WTC11 (cell line): ENCODE measurements at regions not wholly inside any gene's neighbourhood (a gene's known extent, or its start where the extent isn't known, plus 50 kb on each side); places are given as distances from the start of the nearest gene placed in this dataset.

Source experiments
- FOXK1 ChIP-seq: sonication (generic); formaldehyde crosslinking; IDR thresholded peaks from 2 replicates; pipeline ENCODE4 v1.8.0; 2022; ENCODE audit warnings: mild to moderate bottlenecking, moderate library complexity, missing genetic modification reagents
- IRF2 ChIP-seq: sonication (generic); formaldehyde crosslinking; IDR thresholded peaks from 2 replicates; pipeline ENCODE4 v1.8.0; 2022; ENCODE audit warnings: low read depth, missing genetic modification reagents, borderline replicate concordance
- SMAD3 ChIP-seq: sonication (generic); formaldehyde crosslinking; IDR thresholded peaks from 2 replicates; pipeline ENCODE4 v1.8.0; 2022; ENCODE audit warnings: missing genetic modification reagents, mild to moderate bottlenecking, borderline replicate concordance
- TEAD1 ChIP-seq: sonication (generic); formaldehyde crosslinking; IDR thresholded peaks from 2 replicates; pipeline ENCODE4 v1.8.0; 2022; ENCODE audit warnings: mild to moderate bottlenecking, missing genetic modification reagents
- TEAD4 ChIP-seq: sonication (generic); formaldehyde crosslinking; IDR thresholded peaks from 2 replicates; pipeline ENCODE4 v1.8.0; 2022; ENCODE audit warnings: mild to moderate bottlenecking, missing genetic modification reagents
- ZNF121 ChIP-seq: sonication (generic); formaldehyde crosslinking; IDR thresholded peaks from 2 replicates; pipeline ENCODE4 v1.8.0; 2023; ENCODE audit warnings: missing genetic modification reagents
- TF ChIP-seq, protein P1 (sequence below): sonication (generic); formaldehyde crosslinking; conservative IDR thresholded peaks from 2 replicates; pipeline ENCODE4 v1.8.1; 2022; ENCODE audit warnings: mild to moderate bottlenecking, missing genetic modification reagents
- TF ChIP-seq, protein P2 (sequence below): sonication (generic); formaldehyde crosslinking; IDR thresholded peaks from 2 replicates; pipeline ENCODE4 v1.8.1; 2023; ENCODE audit warnings: mild to moderate bottlenecking, missing genetic modification reagents, moderate library complexity
- TF ChIP-seq, protein P3 (sequence below): sonication (generic); formaldehyde crosslinking; IDR thresholded peaks from 2 replicates; pipeline ENCODE4 v1.8.1; 2023; ENCODE audit warnings: mild to moderate bottlenecking, missing genetic modification reagents
- TF ChIP-seq, protein P4 (sequence below): fragments of 200-600 bp; IDR thresholded peaks from 2 replicates; pipeline ENCODE4 v1.8.0; 2022; ENCODE audit warnings: antibody characterized with exemption
- TF ChIP-seq, protein P5 (sequence below): sonication (generic); formaldehyde crosslinking; IDR thresholded peaks from 2 replicates; pipeline ENCODE4 v1.8.1; 2023; ENCODE audit warnings: mild to moderate bottlenecking, missing genetic modification reagents, moderate library complexity
- TF ChIP-seq, protein P6 (sequence below): sonication (generic); formaldehyde crosslinking; IDR thresholded peaks from 2 replicates; pipeline ENCODE4 v1.8.1; 2023; ENCODE audit warnings: mild to moderate bottlenecking, missing genetic modification reagents, borderline replicate concordance

DNA sequence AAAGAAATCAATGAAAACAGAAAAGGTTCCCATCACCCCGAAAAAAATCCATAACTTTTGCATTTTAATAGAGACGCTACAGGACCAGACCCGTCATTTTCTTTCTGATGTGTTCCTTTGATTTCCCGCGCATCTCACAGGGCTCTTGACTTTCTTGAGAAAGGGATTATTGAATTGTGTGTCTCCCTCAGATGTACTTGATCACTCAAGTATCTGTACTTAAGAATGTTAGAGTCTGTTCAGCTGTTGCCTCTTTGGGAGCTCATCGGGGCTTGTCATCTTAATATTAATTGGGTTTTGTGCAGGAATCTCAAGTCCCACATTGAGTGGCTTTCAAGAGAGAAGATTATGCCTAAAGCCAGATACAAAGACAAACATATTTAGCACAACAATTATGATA lies 606.4 kb upstream of the SALL1 start:
- TF ChIP-seq, protein P1, sequence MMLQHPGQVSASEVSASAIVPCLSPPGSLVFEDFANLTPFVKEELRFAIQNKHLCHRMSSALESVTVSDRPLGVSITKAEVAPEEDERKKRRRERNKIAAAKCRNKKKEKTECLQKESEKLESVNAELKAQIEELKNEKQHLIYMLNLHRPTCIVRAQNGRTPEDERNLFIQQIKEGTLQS (CRISPR knock-in tag) = no peak
- TF ChIP-seq, protein P2, sequence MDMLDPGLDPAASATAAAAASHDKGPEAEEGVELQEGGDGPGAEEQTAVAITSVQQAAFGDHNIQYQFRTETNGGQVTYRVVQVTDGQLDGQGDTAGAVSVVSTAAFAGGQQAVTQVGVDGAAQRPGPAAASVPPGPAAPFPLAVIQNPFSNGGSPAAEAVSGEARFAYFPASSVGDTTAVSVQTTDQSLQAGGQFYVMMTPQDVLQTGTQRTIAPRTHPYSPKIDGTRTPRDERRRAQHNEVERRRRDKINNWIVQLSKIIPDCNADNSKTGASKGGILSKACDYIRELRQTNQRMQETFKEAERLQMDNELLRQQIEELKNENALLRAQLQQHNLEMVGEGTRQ (CRISPR knock-in tag) = no peak
- TF ChIP-seq FOXK1 (CRISPR knock-in tag) (no peak), IRF2 (CRISPR knock-in tag) (no peak), TEAD4 (CRISPR knock-in tag) (no peak), SMAD3 (CRISPR knock-in tag) (no peak), TEAD1 (CRISPR knock-in tag) (no peak), ZNF121 (no peak)
- TF ChIP-seq, protein P3, sequence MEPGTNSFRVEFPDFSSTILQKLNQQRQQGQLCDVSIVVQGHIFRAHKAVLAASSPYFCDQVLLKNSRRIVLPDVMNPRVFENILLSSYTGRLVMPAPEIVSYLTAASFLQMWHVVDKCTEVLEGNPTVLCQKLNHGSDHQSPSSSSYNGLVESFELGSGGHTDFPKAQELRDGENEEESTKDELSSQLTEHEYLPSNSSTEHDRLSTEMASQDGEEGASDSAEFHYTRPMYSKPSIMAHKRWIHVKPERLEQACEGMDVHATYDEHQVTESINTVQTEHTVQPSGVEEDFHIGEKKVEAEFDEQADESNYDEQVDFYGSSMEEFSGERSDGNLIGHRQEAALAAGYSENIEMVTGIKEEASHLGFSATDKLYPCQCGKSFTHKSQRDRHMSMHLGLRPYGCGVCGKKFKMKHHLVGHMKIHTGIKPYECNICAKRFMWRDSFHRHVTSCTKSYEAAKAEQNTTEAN (CRISPR knock-in tag) = no peak
- TF ChIP-seq, protein P4, sequence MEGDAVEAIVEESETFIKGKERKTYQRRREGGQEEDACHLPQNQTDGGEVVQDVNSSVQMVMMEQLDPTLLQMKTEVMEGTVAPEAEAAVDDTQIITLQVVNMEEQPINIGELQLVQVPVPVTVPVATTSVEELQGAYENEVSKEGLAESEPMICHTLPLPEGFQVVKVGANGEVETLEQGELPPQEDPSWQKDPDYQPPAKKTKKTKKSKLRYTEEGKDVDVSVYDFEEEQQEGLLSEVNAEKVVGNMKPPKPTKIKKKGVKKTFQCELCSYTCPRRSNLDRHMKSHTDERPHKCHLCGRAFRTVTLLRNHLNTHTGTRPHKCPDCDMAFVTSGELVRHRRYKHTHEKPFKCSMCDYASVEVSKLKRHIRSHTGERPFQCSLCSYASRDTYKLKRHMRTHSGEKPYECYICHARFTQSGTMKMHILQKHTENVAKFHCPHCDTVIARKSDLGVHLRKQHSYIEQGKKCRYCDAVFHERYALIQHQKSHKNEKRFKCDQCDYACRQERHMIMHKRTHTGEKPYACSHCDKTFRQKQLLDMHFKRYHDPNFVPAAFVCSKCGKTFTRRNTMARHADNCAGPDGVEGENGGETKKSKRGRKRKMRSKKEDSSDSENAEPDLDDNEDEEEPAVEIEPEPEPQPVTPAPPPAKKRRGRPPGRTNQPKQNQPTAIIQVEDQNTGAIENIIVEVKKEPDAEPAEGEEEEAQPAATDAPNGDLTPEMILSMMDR = no peak
- TF ChIP-seq, protein P5, sequence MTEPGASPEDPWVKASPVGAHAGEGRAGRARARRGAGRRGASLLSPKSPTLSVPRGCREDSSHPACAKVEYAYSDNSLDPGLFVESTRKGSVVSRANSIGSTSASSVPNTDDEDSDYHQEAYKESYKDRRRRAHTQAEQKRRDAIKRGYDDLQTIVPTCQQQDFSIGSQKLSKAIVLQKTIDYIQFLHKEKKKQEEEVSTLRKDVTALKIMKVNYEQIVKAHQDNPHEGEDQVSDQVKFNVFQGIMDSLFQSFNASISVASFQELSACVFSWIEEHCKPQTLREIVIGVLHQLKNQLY (CRISPR knock-in tag) = no peak
- TF ChIP-seq, protein P6, sequence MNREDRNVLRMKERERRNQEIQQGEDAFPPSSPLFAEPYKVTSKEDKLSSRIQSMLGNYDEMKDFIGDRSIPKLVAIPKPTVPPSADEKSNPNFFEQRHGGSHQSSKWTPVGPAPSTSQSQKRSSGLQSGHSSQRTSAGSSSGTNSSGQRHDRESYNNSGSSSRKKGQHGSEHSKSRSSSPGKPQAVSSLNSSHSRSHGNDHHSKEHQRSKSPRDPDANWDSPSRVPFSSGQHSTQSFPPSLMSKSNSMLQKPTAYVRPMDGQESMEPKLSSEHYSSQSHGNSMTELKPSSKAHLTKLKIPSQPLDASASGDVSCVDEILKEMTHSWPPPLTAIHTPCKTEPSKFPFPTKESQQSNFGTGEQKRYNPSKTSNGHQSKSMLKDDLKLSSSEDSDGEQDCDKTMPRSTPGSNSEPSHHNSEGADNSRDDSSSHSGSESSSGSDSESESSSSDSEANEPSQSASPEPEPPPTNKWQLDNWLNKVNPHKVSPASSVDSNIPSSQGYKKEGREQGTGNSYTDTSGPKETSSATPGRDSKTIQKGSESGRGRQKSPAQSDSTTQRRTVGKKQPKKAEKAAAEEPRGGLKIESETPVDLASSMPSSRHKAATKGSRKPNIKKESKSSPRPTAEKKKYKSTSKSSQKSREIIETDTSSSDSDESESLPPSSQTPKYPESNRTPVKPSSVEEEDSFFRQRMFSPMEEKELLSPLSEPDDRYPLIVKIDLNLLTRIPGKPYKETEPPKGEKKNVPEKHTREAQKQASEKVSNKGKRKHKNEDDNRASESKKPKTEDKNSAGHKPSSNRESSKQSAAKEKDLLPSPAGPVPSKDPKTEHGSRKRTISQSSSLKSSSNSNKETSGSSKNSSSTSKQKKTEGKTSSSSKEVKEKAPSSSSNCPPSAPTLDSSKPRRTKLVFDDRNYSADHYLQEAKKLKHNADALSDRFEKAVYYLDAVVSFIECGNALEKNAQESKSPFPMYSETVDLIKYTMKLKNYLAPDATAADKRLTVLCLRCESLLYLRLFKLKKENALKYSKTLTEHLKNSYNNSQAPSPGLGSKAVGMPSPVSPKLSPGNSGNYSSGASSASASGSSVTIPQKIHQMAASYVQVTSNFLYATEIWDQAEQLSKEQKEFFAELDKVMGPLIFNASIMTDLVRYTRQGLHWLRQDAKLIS (CRISPR knock-in tag) = no peak
